ENCODE measurements at regions not wholly inside any gene's neighbourhood (a gene's known extent, or its start where the extent isn't known, plus 50 kb on each side); places are given as distances from the start of the nearest gene placed in this dataset.

- H3K27ac Mint-ChIP-seq (ENCODE audit: unreplicated experiment) = no peak overlapping the region
- no peak for TF ChIP-seq CTCF (IDR thresholded peaks at IDR 0.05; ENCODE audit: partially characterized antibody, unreplicated experiment)
- H3K27me3 Mint-ChIP-seq (ENCODE audit: unreplicated experiment) = peaks cover 2% of the 10 kb centered on the region
- H3K36me3 Mint-ChIP-seq (ENCODE audit: unreplicated experiment) = peaks cover 29% of the 10 kb centered on the region
- no peak overlapping the region for H3K4me3 Mint-ChIP-seq (ENCODE audit: unreplicated experiment)
- DNase-seq = no peak
- H3K9me3 Mint-ChIP-seq (ENCODE audit: unreplicated experiment) = peaks cover 4% of the 10 kb centered on the region
- H3K4me1 Mint-ChIP-seq (ENCODE audit: low read depth, unreplicated experiment) = no peaks in the 10 kb centered on the region
These were observed 222.6 kb upstream of the NFE2L3 start for GRCh38 chr7:25929448-25929847.

DNA sequence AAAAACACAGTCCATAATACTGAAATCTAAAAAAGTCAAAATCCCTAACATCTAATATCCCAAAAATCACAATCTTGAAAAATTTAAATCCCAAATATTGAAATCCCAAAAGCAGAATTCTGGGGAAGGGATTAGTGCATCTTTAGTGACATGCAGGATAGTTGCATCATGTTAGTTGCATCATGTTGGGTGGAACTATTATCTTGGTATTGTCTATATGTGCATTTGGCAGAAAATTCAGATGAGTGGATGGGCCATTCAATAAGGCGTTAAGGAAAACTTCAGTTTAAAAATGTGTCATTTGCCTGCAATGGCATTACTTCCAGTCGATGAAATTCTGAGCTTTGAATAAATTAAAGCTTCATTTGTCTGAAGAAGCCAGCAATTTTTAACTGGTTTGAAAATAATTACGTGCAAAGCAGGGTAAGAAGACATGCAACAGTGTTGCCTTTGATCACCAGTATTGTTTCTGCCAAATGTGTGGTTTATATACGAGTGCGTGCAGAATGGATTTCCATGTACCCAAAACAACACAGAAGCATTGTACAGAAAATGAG is 221.4 kb upstream of the NFE2L3 start:
- H3K4me3 Mint-ChIP-seq (ENCODE audit: unreplicated experiment) = no peak overlapping the region
- H3K4me1 Mint-ChIP-seq (ENCODE audit: low read depth, unreplicated experiment) = no peaks in the 10 kb centered on the region
- no peak overlapping the region for H3K27ac Mint-ChIP-seq (ENCODE audit: unreplicated experiment)
- no peak for TF ChIP-seq CTCF (IDR thresholded peaks at IDR 0.05; ENCODE audit: partially characterized antibody, unreplicated experiment)
- H3K27me3 Mint-ChIP-seq (ENCODE audit: unreplicated experiment) = peaks cover 2% of the 10 kb centered on the region
- H3K9me3 Mint-ChIP-seq (ENCODE audit: unreplicated experiment) = peaks cover 6% of the 10 kb centered on the region
- DNase-seq = no peak
- peaks cover 34% of the 10 kb centered on the region for H3K36me3 Mint-ChIP-seq (ENCODE audit: unreplicated experiment)

- peaks cover 6% of the 10 kb centered on the region for H3K9me3 Mint-ChIP-seq (ENCODE audit: unreplicated experiment)
- H3K4me1 Mint-ChIP-seq (ENCODE audit: low read depth, unreplicated experiment) = no peaks in the 10 kb centered on the region
- H3K27ac Mint-ChIP-seq (ENCODE audit: unreplicated experiment) = no peak overlapping the region
- peaks cover 37% of the 10 kb centered on the region for H3K36me3 Mint-ChIP-seq (ENCODE audit: unreplicated experiment)
- no peak overlapping the region for H3K4me3 Mint-ChIP-seq (ENCODE audit: unreplicated experiment)
- DNase-seq = no peak
- peaks cover 2% of the 10 kb centered on the region for H3K27me3 Mint-ChIP-seq (ENCODE audit: unreplicated experiment)
- TF ChIP-seq CTCF (IDR thresholded peaks at IDR 0.05; ENCODE audit: partially characterized antibody, unreplicated experiment) = no peak
These were observed 220.8 kb upstream of the NFE2L3 start for GRCh38 chr7:25931156-25931555.

DNA sequence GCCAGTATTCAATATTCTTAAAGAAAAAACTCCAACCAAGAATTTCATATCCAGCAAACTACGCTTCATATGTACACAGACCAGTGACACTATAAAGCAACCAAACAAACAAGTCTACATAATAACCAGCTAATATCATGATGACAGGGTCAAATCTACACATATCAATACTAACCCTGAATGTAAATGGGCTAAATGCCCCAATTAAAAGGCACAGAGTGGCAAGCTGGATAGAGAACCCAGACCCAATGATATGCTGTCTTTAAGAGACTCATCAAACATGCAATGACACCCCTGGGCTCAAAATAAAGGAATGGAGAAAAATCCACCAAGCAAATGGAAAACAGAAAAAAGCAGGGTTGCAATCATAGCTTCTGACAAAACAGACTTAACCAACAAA is 218.1 kb upstream of the NFE2L3 start:
- Mint-ChIP-seq H3K9me3 (ENCODE audit: unreplicated experiment) (peaks cover 6% of the 10 kb centered on the region), H3K36me3 (ENCODE audit: unreplicated experiment) (peaks cover 30% of the 10 kb centered on the region), H3K4me3 (ENCODE audit: unreplicated experiment) (no peak overlapping the region), H3K4me1 (ENCODE audit: low read depth, unreplicated experiment) (no peaks in the 10 kb centered on the region), H3K27ac (ENCODE audit: unreplicated experiment) (no peak overlapping the region), H3K27me3 (ENCODE audit: unreplicated experiment) (no peaks in the 10 kb centered on the region)
- no peak for TF ChIP-seq CTCF (IDR thresholded peaks at IDR 0.05; ENCODE audit: partially characterized antibody, unreplicated experiment)
- no peak for DNase-seq

DNA sequence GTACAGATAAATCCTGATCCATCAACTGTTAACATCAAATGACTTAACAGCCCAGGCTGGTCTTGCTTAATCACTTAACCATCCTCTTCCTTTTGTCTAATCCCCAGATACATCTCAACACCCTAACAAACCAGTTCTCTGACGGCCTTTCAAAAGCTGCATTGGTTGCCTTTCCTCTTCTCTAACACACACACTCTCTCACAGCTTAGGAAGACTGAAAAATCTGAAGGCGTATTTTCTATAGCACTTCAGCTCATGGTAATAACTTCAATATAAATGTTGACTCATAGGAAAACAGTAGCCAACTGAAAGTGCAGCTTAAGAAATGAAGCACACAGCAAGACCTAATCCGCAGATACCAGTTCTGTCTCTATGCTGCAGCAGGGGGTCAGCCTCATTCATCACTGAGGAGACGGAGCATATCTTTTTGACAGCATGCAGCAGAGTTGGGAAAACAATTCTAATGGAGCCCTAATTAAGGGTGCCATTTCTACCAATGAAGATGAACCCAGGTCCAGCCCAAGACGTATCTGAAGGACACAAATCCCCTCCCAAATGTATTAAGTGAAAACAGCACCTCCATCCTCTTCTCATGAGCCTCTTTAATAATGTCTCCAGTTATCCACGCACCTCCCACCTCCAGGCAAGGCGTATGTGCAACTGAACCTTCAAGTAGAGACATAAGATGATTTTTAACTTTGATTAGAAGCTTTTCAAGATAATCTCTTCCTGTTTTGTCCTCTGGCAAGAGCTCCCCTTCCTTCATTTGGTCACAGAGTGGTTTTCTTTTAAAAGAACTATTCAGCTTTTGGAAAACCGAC is 211.7 kb upstream of the NFE2L3 start:
- Mint-ChIP-seq H3K36me3 (ENCODE audit: unreplicated experiment) (peaks cover 4% of the 10 kb centered on the region), H3K4me3 (ENCODE audit: unreplicated experiment) (no peak overlapping the region), H3K27ac (ENCODE audit: unreplicated experiment) (no peak overlapping the region), H3K4me1 (ENCODE audit: low read depth, unreplicated experiment) (no peaks in the 10 kb centered on the region), H3K27me3 (ENCODE audit: unreplicated experiment) (no peaks in the 10 kb centered on the region), H3K9me3 (ENCODE audit: unreplicated experiment) (no peaks in the 10 kb centered on the region)
- no peak for TF ChIP-seq CTCF (IDR thresholded peaks at IDR 0.05; ENCODE audit: partially characterized antibody, unreplicated experiment)
- no peak for DNase-seq

Data from glutamatergic neuron (in vitro differentiated cells).